Prostate gland (tissue), 2 donors: ENCODE measurements at regions not wholly inside any gene's neighbourhood (a gene's known extent, or its start where the extent isn't known, plus 50 kb on each side); places are given as distances from the start of the nearest gene placed in this dataset.

Source experiments
- CTCF ChIP-seq, 4 experiments: fragments of 200-600 bp in 2 of 4; fragments of 450-650 bp in 2 of 4; sonication (generic) in 2 of 4; IDR thresholded peaks; 1 replicate in 3 of 4; 2 replicates in 1 of 4; pipeline ENCODE4 v1.5.1; 2016 to 2019; ENCODE audit warnings: antibody characterized with exemption in 4 of 4, mild to moderate bottlenecking in 2 of 4, moderate library complexity in 2 of 4
- POLR2A ChIP-seq: fragments of 450-650 bp; IDR thresholded peaks from one replicate; pipeline ENCODE4 v1.6.1; 2016; ENCODE audit warnings: antibody characterized with exemption, mild to moderate bottlenecking
- POLR2AphosphoS5 ChIP-seq: sonication (generic); formaldehyde crosslinking; IDR thresholded peaks from one replicate; pipeline ENCODE4 v1.6.1; 2017; ENCODE audit warnings: antibody characterized with exemption

GRCh38 chr16:56005958-56006357 is 130.8 kb upstream of the CES5A start:
- TF ChIP-seq CTCF (IDR thresholded peaks at IDR 0.05) (no peak), POLR2A (no peak), POLR2AphosphoS5 (no peak)
